Spleen (tissue), 11 donors: ENCODE measurements at regions not wholly inside any gene's neighbourhood (a gene's known extent, or its start where the extent isn't known, plus 50 kb on each side); places are given as distances from the start of the nearest gene placed in this dataset.

ENCODE experiments used
- DNase-seq: peaks from one replicate; pipeline ENCODE4 v3.0.0-alpha.2; 2020
- H3K27ac ChIP-seq, 8 donors: fragments of 200-600 bp; sonication (generic) in 7 of 8; 1 replicate in 4 of 8; 2 replicates in 4 of 8; pipeline versions ENCODE4 v1.5.0 to v1.8.0; 2016 to 2021; ENCODE audit warnings: inconsistent platforms in 4 of 8, mild to moderate bottlenecking in 4 of 8, moderate library complexity in 1 of 8
- H3K27me3 ChIP-seq, 7 donors: fragments of 200-600 bp; sonication (generic) in 6 of 7; replicated peaks in 1 of 7; 1 replicate in 4 of 7; 2 replicates in 3 of 7; pipeline versions ENCODE4 v1.5.0 to v1.8.0; 2016 to 2021; ENCODE audit warnings: inconsistent platforms in 3 of 7, mild to moderate bottlenecking in 1 of 7
- H3K36me3 ChIP-seq, 6 donors: fragments of 200-600 bp; sonication (generic) in 5 of 6; 1 replicate in 4 of 6; 2 replicates in 2 of 6; pipeline versions ENCODE4 v1.5.0 to v1.8.0; 2016 to 2021; ENCODE audit warnings: inconsistent platforms in 2 of 6
- H3K4me1 ChIP-seq, 6 donors: fragments of 200-600 bp; sonication (generic) in 5 of 6; 1 replicate in 3 of 6; 2 replicates in 3 of 6; pipeline versions ENCODE4 v1.5.0 to v1.8.0; 2016 to 2021; ENCODE audit warnings: inconsistent platforms in 3 of 6
- H3K4me3 ChIP-seq, 8 donors: fragments of 200-600 bp; sonication (generic) in 7 of 8; 1 replicate in 4 of 8; 2 replicates in 4 of 8; pipeline versions ENCODE4 v1.5.0 to v1.8.0; 2016 to 2021; ENCODE audit warnings: inconsistent platforms in 4 of 8, mild to moderate bottlenecking in 4 of 8, moderate library complexity in 2 of 8
- H3K9me3 ChIP-seq, 8 donors: fragments of 200-600 bp; sonication (generic) in 7 of 8; 1 replicate in 4 of 8; 2 replicates in 4 of 8; pipeline versions ENCODE4 v1.5.0 to v1.8.0; 2016 to 2021; ENCODE audit warnings: inconsistent platforms in 4 of 8
- POLR2A ChIP-seq, 3 donors: fragments of 450-650 bp; IDR thresholded peaks; one replicate each; pipeline ENCODE4 v1.5.1; 2017; ENCODE audit warnings: antibody characterized with exemption in 3 of 3, mild to moderate bottlenecking in 1 of 3
- POLR2AphosphoS5 ChIP-seq, 3 donors: sonication (generic); formaldehyde crosslinking; IDR thresholded peaks; one replicate each; pipeline ENCODE4 v1.5.1; 2017; ENCODE audit warnings: antibody characterized with exemption in 3 of 3
- WGBS, 5 donors: extraction: QIAGEN DNeasy Blood & Tissue Kit in 3 of 5; methylation state at CpG; one replicate each; pipeline versions ENCODE4 v1.1.5 to v1.1.7; 2013 to 2018; 5-methylcytosine and 5-hydroxymethylcytosine counted together
- intact Hi-C: fragments of 100-400 bp; cut with DNase I; formaldehyde crosslinking; loops from one replicate; pipeline ENCODE4 v1.15.0; 2023; ENCODE audit warnings: low total_unique reads
- TF ChIP-seq, protein P1 (sequence below), 11 experiments: fragments of 200-600 bp in 7 of 11; fragments of 450-650 bp in 4 of 11; sonication (generic) in 4 of 11; IDR thresholded peaks in 8 of 11; conservative IDR thresholded peaks in 3 of 11; 1 replicate in 7 of 11; 2 replicates in 4 of 11; pipeline versions ENCODE4 v1.4.0 to v1.8.0; 2016 to 2021; ENCODE audit warnings: antibody characterized with exemption in 11 of 11, inconsistent platforms in 4 of 11, mild to moderate bottlenecking in 1 of 11
- donor health status: healthy with polysubstance abuse.
- donor health status: DM: no; HTN: no; CAD: no; lungs with moderate emphysema.
- donor health status: DM: no; HTN: no; CAD: no.
- donor health status: Bipolar disorder and iron deficiency.
- donor health status: healthy.
- donor health status: DM: no; HTN: no; CAD: no.
- donor health status: DM: yes; HTN: yes; CAD: no.

DNA sequence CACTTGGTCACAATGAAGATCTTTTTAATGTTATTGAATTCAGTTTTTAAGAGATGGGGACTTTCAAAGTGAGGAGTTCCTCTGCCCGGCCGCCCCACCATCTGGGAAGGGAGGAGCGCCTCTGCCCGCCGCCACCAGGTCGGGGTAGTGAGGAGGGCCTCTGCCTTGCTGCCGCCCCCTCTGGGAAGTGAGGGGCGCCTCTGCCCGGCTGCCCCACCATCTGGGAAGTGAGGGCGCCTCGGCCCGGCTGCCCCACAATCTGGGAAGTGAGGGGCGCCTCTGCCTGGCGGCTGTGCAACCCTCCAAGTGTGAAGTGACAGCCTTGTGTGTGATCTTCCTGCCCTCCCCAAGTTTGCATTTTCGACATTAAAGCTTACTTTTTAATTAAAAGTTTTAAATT lies 899.3 kb downstream of the TRIB2 start:
- intact Hi-C loops = no loop called here
- Histone ChIP-seq H3K9me3 (peaks cover 0 to 48% (median 26%) of the 10 kb centered on the region in 8 donors), H3K27me3 (no peaks in the 10 kb centered on the region), H3K4me3 (no peak overlapping the region), H3K27ac (no peak overlapping the region), H3K4me1 (no peaks in the 10 kb centered on the region), H3K36me3 (no peaks in the 10 kb centered on the region)
- WGBS, 5 donors = 89 to 94% (median 92%) methylated on average over 14 to 15 of the region's 15 CpGs
- TF ChIP-seq, protein P1, sequence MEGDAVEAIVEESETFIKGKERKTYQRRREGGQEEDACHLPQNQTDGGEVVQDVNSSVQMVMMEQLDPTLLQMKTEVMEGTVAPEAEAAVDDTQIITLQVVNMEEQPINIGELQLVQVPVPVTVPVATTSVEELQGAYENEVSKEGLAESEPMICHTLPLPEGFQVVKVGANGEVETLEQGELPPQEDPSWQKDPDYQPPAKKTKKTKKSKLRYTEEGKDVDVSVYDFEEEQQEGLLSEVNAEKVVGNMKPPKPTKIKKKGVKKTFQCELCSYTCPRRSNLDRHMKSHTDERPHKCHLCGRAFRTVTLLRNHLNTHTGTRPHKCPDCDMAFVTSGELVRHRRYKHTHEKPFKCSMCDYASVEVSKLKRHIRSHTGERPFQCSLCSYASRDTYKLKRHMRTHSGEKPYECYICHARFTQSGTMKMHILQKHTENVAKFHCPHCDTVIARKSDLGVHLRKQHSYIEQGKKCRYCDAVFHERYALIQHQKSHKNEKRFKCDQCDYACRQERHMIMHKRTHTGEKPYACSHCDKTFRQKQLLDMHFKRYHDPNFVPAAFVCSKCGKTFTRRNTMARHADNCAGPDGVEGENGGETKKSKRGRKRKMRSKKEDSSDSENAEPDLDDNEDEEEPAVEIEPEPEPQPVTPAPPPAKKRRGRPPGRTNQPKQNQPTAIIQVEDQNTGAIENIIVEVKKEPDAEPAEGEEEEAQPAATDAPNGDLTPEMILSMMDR (IDR thresholded peaks at IDR 0.05 in 8 of 11, conservative IDR thresholded peaks at IDR 0.05 in 3 of 11) = no peak
- TF ChIP-seq POLR2AphosphoS5 (IDR thresholded peaks at IDR 0.05) = no peak
- no peak for TF ChIP-seq POLR2A (IDR thresholded peaks at IDR 0.05)
- DNase-seq = no peak

- 79 to 88% (median 85%) methylated on average over 5 of the region's 5 CpGs for WGBS, 5 donors
- TF ChIP-seq POLR2A (IDR thresholded peaks at IDR 0.05) = no peak
- no peak for TF ChIP-seq POLR2AphosphoS5 (IDR thresholded peaks at IDR 0.05)
- TF ChIP-seq, protein P1 (IDR thresholded peaks at IDR 0.05 in 8 of 11, conservative IDR thresholded peaks at IDR 0.05 in 3 of 11) = no peak
- no peak for DNase-seq
- Histone ChIP-seq H3K9me3 (peaks cover 0 to 48% (median 26%) of the 10 kb centered on the region in 8 donors), H3K4me3 (no peak overlapping the region), H3K27ac (no peak overlapping the region), H3K36me3 (no peaks in the 10 kb centered on the region), H3K4me1 (no peaks in the 10 kb centered on the region), H3K27me3 (no peaks in the 10 kb centered on the region)
- intact Hi-C loops = no loop called here
These were observed 899.9 kb downstream of the TRIB2 start for GRCh38 chr2:13616616-13617015.

GRCh38 chr2:13628122-13628521 lies 911.4 kb downstream of the TRIB2 start:
- Histone ChIP-seq H3K27me3 (no peaks in the 10 kb centered on the region), H3K4me1 (no peaks in the 10 kb centered on the region), H3K4me3 (no peak overlapping the region), H3K36me3 (no peaks in the 10 kb centered on the region), H3K9me3 (no peaks in the 10 kb centered on the region), H3K27ac (no peak overlapping the region)
- TF ChIP-seq POLR2AphosphoS5 (IDR thresholded peaks at IDR 0.05) = no peak
- TF ChIP-seq, protein P1 (IDR thresholded peaks at IDR 0.05 in 8 of 11, conservative IDR thresholded peaks at IDR 0.05 in 3 of 11) = no peak
- TF ChIP-seq POLR2A (IDR thresholded peaks at IDR 0.05) = no peak
- no peak for DNase-seq
- intact Hi-C loops = no loop called here
- WGBS, 5 donors = 50 to 59% (median 51%) methylated on average over 1 of the region's 1 CpG

DNA sequence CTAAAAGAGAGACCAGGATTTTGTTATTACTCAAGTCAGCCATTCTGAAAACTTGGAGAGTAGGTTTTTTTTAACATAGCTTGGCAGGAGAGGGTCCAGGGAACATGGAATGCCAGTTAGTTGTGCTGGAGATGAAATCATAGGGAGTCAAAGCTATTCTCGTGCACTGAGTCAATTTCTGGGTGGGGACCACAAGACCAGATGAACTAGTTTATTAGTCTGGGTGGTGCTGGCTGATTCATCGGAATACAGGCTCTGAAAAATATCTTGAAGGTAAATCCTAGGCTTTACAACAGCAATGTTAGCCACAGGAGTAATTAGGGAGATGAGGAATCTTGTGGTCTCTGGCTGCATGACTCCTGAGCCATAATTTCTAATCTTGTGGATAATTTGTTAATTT lies 921.4 kb downstream of the TRIB2 start:
- intact Hi-C loops = no loop called here
- no peak for DNase-seq
- Histone ChIP-seq H3K4me1 (no peaks in the 10 kb centered on the region), H3K9me3 (peaks cover 0 to 27% (median 5%) of the 10 kb centered on the region in 8 donors), H3K27me3 (no peaks in the 10 kb centered on the region), H3K27ac (no peak overlapping the region), H3K4me3 (no peak overlapping the region), H3K36me3 (no peaks in the 10 kb centered on the region)
- 65 to 85% (median 79%) methylated on average over 2 of the region's 2 CpGs for WGBS, 5 donors
- no peak for TF ChIP-seq POLR2AphosphoS5 (IDR thresholded peaks at IDR 0.05)
- TF ChIP-seq POLR2A (IDR thresholded peaks at IDR 0.05) = no peak
- TF ChIP-seq, protein P1 (IDR thresholded peaks at IDR 0.05 in 8 of 11, conservative IDR thresholded peaks at IDR 0.05 in 3 of 11) = no peak
